Fibroblast of gingiva (primary cell): ENCODE measurements at regions not wholly inside any gene's neighbourhood (a gene's known extent, or its start where the extent isn't known, plus 50 kb on each side); places are given as distances from the start of the nearest gene placed in this dataset.
"Not testable (repeated sequence)": the region's sequence is repeated elsewhere in the genome, so short reads cannot be mapped to it uniquely, and the experiment has no call there.

Experiments
- DNase-seq: peaks from one replicate; pipeline ENCODE4 v3.0.0-alpha.2; 2011; ENCODE audit warnings: low read depth

- no peak for DNase-seq
Measured at GRCh38 chr4:138393886-138394610, 151.9 kb upstream of the SLC7A11 start.

DNA sequence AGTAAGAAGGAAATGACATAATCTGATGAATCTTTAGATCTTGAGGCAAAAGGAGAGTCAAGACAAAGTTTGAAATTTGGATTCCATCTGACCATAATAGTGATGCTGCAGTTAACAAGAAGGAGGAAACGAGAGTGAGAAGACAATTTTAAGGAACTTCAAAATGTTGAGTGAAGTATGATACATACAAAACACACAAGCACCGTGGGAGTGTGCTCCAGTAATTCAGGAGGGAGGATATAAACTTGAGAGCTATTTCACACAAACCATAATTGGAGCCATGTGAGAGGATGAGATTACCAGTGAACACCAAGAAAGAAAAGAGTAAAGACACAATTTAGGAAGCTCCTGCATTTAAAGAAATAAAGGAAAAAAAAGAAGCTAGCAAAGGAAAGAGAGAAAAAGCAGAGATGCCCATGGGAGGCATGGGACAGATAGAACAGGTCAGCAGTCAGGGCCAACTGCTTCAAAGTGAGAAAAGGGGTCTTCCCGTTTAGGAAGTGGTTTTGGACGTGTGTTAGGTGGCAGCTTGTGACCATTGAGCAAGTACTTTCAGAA is 150.7 kb upstream of the SLC7A11 start:
- no peak for DNase-seq

DNA sequence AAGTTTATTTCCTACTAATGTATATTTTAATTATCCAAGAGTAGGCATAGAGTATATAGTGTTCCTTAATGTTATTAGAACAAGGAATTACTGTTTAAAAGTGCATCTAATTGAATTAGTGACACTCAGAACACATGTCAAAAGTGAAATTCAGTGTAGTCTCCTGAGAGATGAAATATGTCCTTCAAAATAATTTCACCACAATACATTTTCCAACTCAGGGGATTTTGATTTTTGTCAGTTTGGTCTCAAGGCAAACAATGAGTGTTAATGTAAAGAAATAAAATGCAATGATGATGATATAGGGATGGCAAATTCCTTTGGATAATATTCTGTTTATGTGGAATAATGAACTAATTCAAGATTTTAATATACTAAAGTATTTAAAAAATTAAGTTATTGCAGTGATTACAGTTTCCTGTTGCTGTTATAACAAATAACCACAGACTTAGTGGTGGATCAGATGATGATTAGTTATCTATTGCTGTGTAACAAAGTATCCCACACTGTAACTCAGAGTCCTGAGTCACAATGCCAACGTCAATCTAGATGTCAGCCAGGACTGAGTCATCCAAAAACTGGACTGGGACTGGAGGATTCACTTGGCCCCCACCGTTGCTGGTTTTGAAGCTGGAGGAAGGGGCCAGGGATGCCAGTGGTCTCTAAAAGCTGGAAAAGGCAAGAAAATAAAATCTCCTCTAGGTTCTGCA is 148.0 kb upstream of the SLC7A11 start:
- DNase-seq: no peak

DNA sequence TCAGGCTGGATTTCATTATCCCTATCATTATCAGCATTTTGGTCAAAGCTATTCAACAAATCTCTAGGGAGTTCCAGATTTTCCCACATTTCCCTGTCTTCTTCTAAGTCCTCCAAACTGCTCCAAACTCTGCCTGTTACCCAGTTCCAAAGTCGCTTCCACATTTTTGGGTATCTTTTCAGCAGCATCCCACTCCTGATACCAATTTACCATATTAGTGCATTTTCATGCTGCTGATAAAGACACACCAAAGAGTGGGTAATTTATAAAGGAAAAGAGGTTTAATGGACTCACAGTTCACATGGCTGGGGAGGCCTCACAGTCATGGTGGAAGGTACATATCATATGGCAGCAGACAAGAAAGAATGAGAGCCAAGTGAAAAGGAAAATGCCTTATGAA is 132.8 kb upstream of the SLC7A11 start:
- DNase-seq: no peak

DNA sequence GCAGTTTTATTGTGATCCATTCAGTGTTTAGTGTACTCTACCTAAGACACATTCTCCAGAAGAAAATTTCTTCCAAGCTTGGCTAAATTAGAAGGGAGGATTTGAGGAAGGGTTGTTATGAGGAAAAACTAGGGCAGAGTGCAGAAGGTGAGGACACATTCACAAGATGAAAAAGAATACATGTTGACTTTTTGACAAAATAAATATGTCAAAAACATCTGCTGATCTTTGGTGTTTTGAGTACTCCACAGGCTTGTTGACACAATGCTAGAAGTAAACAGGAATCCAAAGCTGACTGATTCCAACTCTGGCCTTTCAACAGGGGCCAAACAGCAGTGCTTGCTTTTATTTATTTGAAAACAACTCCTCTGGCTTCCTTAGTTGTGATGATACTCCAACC is 125.8 kb upstream of the SLC7A11 start:
- no peak for DNase-seq

DNA sequence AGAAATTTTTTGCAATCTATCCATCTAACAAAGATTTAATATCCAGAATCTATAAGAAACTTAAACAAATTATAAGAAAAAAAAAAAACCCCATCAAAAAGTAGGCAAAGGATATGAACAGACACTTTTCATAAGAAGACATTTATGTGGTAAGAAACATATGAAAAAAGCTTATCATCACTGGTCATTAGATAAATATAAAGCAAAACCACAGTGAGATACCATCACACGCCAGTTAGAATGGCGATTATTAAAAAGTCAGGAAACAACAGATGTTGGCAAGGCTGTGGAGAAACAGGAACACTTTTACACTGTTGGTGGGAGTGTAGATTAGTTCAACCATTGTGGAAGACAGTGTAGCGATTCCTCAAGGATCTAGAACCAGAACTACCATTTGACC is 110.3 kb upstream of the SLC7A11 start:
- DNase-seq: not testable (repeated sequence)

GRCh38 chr4:138348055-138348454 is 105.9 kb upstream of the SLC7A11 start:
- DNase-seq: no peak

DNA sequence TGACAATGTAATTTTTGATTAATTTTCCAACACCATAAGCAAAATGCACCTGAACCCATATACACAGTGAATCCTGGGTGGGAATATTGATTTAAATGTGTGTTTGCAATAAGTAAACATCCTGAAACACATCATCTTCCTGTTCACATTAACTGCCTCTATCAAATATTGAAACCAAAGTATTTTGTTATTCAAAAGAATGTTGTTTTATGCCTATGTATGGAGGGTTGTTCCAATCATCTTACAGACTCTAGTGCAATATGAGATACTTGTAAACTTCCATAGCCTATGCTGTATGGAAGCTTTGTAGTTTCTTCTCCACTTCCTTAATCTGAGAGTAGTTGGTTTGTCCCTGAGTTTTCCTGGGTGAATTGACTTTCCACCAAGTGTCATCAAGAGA is 105.4 kb upstream of the SLC7A11 start:
- DNase-seq: no peak

- DNase-seq: no peak
Measured at GRCh38 chr4:138344851-138345250, 102.7 kb upstream of the SLC7A11 start.

DNA sequence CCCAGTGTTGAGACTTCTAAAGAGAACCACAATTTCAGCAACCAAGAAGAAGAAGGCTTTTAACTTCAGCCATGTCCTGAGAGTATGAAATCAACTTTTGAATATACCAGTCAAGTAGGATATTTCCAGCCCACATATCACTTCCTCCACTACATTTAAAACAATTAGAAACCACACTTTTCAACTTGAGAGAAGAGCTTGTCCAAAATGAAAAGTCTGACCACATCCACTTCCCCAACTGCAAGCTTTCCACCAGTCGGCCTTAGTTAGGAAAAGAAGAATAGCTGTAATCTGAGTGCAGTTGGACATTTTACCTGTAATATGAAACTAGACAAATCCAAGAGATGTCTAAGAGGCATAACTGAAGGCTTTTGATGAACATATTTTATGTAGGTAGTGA is 101.9 kb upstream of the SLC7A11 start:
- DNase-seq: no peak

GRCh38 chr4:138341739-138342415 is 99.7 kb upstream of the SLC7A11 start:
- no peak for DNase-seq

- no peak for DNase-seq
Measured at GRCh38 chr4:138338840-138339239, 96.7 kb upstream of the SLC7A11 start.

- not testable (repeated sequence) for DNase-seq
Measured at GRCh38 chr4:138338222-138338621, 96.1 kb upstream of the SLC7A11 start.

GRCh38 chr4:138334346-138335016 is 92.3 kb upstream of the SLC7A11 start:
- no peak for DNase-seq

DNA sequence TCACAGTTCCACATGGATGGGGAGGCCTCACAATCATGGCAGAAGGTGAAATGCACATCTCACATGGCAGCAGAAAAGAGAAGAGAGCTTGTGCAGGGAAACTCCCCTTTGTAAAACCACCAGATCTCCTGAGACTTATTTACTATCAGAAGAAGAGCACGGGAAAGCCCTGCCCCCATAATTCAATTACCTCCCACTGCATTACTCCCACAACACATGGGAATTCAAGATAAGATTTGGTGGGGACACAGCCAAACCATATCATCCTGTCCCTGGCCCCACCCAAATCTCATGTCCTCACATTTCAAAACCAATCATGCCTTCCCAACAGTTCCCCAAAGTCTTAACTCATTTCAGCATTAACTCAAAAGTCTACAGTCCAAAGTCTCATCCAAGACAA is 90.3 kb upstream of the SLC7A11 start:
- not testable (repeated sequence) for DNase-seq

DNA sequence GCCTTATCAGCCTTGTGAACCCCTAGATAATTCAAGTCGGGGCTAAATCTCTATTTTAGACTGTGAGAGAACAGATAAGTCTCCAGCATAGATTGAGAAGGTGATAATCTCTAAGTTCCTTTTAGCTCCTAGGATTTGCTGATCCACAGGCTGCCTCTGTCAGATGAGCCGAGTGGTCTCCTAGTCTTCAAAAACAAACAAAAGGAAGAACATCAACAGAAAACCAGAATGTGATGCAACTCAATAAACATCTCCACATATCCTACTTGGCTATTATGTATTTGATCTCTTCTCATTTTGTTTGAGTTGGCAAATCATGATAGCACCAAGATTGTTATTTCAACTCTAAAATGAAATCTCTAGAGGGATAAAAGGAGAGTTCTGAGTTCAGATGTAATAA is 88.4 kb upstream of the SLC7A11 start:
- peak; percentile 81 for DNase-seq

- DNase-seq: no peak
Measured at GRCh38 chr4:138329506-138330070, 87.4 kb upstream of the SLC7A11 start.

DNA sequence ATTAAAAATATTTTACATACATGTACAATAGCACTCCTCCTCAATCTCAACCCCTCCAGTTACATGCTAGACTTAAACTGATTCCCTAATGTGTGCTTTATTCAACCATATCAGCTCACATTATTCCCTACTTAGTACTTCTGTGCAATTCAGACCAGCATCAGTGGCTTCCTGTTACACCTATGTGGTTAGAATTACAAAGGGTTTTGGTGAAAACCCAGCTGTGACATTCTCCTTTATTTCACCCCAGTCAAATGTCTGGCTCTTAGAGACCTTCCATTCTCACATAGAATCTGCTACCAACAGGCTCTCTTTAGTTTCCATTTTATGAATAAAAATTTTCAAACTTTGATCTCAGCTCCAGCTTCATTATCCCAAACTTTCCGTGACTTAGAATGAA is 85.2 kb upstream of the SLC7A11 start:
- no peak for DNase-seq

- DNase-seq: no peak
Measured at GRCh38 chr4:138320831-138321230, 78.7 kb upstream of the SLC7A11 start.

GRCh38 chr4:138320030-138320429 is 77.9 kb upstream of the SLC7A11 start:
- no peak for DNase-seq

DNA sequence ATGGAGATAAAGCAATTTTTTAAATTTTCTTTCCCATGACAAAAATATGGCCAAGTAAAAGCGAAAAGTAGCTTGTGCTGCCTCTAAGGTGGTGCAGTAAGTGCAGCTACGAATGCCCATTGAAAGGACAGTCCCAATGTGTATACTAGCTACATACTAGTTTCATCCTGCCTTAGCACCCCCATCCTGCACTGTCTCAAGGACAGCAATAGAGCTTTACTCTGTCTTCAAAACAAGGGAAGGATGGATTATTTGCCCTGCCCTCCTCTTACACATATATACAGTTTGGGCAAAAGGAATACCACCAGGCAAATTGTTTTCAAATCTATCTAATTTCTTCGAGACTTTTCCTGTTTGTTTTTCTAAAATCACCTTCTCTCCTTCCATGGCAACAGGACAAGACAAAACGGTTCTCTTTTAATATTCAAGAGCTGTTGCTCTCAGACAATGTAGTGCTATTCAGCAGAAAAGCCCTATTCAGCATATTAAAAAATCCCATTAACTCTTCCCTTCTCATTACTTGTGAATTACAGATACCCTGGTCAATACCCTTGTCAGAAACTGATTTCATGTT is 75.1 kb upstream of the SLC7A11 start:
- DNase-seq: no peak

GRCh38 chr4:138312536-138312911 is 70.4 kb upstream of the SLC7A11 start:
- no peak for DNase-seq
